IPS DF 19.7 (cell line): ENCODE measurements at regions not wholly inside any gene's neighbourhood (a gene's known extent, or its start where the extent isn't known, plus 50 kb on each side); places are given as distances from the start of the nearest gene placed in this dataset.

ENCODE experiments used
- DNase-seq: peaks from one replicate; pipeline ENCODE4 v3.0.0-alpha.2; 2013; ENCODE audit warnings: low read depth, low spot score

- no peak for DNase-seq
Measured at GRCh38 chr9:95623640-95624039, 106.9 kb upstream of the PTCH1 start.

- DNase-seq: no peak
Measured at GRCh38 chr9:95620722-95621121, 104.0 kb upstream of the PTCH1 start.

- DNase-seq: no peak
Measured at GRCh38 chr9:95620314-95620713, 103.5 kb upstream of the PTCH1 start.

- no peak for DNase-seq
Measured at GRCh38 chr9:95615246-95615645, 98.5 kb upstream of the PTCH1 start.

- no peak for DNase-seq
Measured at GRCh38 chr9:95613670-95614069, 96.9 kb upstream of the PTCH1 start.

GRCh38 chr9:95611354-95611753 is 94.6 kb upstream of the PTCH1 start:
- DNase-seq: no peak

- no peak for DNase-seq
Measured at GRCh38 chr9:95610006-95610785, 93.4 kb upstream of the PTCH1 start.

- no peak for DNase-seq
Measured at GRCh38 chr9:95609426-95609825, 92.7 kb upstream of the PTCH1 start.

GRCh38 chr9:95608341-95608740 is 91.6 kb upstream of the PTCH1 start:
- no peak for DNase-seq

- DNase-seq: no peak
Measured at GRCh38 chr9:95607507-95607906, 90.7 kb upstream of the PTCH1 start.

GRCh38 chr9:95606489-95607350 is 89.9 kb upstream of the PTCH1 start:
- no peak for DNase-seq

- no peak for DNase-seq
Measured at GRCh38 chr9:95605816-95606488, 89.2 kb upstream of the PTCH1 start.

GRCh38 chr9:95605101-95605500 is 88.3 kb upstream of the PTCH1 start:
- DNase-seq: no peak

- DNase-seq: no peak
Measured at GRCh38 chr9:95598236-95598635, 81.5 kb upstream of the PTCH1 start.

GRCh38 chr9:95595721-95596295 is 79.0 kb upstream of the PTCH1 start:
- DNase-seq: no peak

- DNase-seq: no peak
Measured at GRCh38 chr9:95592931-95593330, 76.2 kb upstream of the PTCH1 start.

- DNase-seq: no peak
Measured at GRCh38 chr9:95588724-95589588, 72.2 kb upstream of the PTCH1 start.

GRCh38 chr9:95587021-95587964 is 70.5 kb upstream of the PTCH1 start:
- no peak for DNase-seq

GRCh38 chr9:95586326-95586725 is 69.6 kb upstream of the PTCH1 start:
- no peak for DNase-seq

GRCh38 chr9:95585824-95586223 is 69.1 kb upstream of the PTCH1 start:
- no peak for DNase-seq
